ENCODE measurements at regions not wholly inside any gene's neighbourhood (a gene's known extent, or its start where the extent isn't known, plus 50 kb on each side); places are given as distances from the start of the nearest gene placed in this dataset.
A peak's percentile ranks its signal among the peaks of the same experiment; 100 is the strongest.

DNA sequence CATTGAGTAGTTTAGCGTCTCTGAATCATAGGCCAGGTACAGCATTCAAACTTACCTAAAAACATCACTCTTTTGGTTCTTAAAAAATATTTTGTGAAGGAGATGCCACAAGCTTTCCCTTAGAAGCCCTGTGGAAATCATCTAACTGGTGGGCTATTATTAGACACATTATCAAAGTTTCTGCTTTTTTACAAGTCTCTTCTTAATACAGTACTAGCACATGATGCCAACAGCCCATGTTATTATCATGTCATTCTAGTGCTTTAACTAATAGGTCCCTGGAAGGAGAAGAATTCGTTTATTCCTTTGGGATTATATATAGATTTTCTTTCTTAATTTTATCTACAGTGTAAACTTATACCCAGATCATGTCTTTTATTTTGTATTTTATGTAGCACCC lies 146.0 kb upstream of the PTPRK start:
- TF ChIP-seq, protein P1, sequence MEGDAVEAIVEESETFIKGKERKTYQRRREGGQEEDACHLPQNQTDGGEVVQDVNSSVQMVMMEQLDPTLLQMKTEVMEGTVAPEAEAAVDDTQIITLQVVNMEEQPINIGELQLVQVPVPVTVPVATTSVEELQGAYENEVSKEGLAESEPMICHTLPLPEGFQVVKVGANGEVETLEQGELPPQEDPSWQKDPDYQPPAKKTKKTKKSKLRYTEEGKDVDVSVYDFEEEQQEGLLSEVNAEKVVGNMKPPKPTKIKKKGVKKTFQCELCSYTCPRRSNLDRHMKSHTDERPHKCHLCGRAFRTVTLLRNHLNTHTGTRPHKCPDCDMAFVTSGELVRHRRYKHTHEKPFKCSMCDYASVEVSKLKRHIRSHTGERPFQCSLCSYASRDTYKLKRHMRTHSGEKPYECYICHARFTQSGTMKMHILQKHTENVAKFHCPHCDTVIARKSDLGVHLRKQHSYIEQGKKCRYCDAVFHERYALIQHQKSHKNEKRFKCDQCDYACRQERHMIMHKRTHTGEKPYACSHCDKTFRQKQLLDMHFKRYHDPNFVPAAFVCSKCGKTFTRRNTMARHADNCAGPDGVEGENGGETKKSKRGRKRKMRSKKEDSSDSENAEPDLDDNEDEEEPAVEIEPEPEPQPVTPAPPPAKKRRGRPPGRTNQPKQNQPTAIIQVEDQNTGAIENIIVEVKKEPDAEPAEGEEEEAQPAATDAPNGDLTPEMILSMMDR (IDR thresholded peaks at IDR 0.05; ENCODE audit: low read depth, low read length, missing control alignments): no peak
- in situ Hi-C loops (cut with HindIII; ENCODE audit: low sequenced_read_pairs): no loop called here
- DNase-seq (ENCODE audit: low read depth): no peak
- no peak overlapping the region for H3K4me3 ChIP-seq (ENCODE audit: low read depth, low read length)

DNA sequence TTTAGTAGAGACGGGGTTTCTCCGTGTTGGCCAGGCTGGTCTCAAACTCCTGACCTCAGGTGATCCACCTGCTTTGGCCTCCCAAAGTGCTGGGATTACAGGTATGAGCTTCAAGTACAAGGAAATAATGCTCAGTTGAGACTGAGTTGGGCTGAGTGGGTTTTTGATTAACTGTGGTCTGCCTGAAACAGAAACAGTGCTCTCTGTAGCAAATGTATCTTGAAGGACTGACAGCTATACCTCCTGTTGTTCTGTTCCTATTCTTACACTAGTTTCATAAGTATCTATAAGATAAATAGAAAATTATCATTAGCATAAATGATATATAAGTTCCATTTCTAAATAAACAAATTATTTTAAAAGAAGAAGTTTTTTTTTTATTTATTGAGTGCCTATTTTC lies 142.8 kb upstream of the PTPRK start:
- TF ChIP-seq, protein P1 (IDR thresholded peaks at IDR 0.05; ENCODE audit: low read depth, low read length, missing control alignments): no peak
- DNase-seq (ENCODE audit: low read depth): no peak
- H3K4me3 ChIP-seq (ENCODE audit: low read depth, low read length): no peak overlapping the region
- in situ Hi-C loops (cut with HindIII; ENCODE audit: low sequenced_read_pairs): no loop called here

DNA sequence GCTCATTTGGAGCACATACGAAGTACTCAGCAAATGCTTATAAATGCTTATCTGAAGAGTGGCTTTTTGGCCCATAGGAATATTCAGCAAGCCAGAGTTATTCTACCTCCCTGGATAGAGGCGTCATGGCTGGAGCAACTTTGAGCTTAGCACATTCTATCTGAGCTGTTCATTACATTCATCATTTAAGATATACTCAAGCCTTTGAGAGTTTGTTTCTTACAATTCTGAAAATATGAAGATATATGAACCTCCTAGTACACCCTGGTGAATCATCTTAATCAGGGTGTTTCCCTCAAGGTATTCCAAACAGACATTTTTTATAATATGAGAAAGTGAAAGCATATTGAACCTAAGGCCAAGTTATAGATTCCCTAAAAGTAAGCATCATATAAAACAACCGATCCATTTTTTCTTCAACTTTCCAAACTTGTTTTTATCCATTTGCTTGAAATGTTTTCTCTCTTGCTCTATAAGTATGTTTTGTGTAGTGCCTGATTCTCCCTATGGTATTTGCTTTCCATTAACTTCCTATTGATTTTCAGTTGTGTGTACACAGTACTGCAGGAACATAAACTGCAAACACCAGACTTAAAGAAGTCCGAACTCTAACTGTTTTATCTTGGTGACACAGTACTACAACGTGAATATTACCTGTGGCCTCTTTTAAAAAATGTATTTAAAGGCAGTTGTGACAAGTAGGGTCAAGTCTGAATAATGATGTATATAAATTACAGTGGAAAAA lies 139.7 kb upstream of the PTPRK start:
- TF ChIP-seq, protein P1 (IDR thresholded peaks at IDR 0.05; ENCODE audit: low read depth, low read length, missing control alignments): no peak
- H3K4me3 ChIP-seq (ENCODE audit: low read depth, low read length): no peak overlapping the region
- in situ Hi-C loops (cut with HindIII; ENCODE audit: low sequenced_read_pairs): no loop called here
- no peak for DNase-seq (ENCODE audit: low read depth)

DNA sequence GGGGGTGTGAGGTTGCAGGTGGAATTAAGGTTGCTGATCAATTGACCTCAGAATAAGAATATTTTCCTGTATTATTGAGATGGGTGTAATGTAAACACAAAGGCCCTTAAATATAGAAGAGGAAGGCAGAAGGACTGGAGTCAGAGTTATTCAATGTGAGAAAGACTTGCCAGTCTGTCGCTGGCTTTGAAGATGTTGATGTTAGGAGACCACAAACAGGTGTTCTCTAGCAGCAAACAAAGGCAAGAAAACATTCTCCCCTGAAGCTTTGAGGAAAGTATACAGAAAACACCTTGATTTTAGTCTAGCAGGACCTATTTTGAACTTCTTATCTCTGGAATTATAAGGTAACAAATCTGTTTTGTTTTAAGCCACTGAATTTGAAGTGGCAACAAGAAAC lies 138.9 kb upstream of the PTPRK start:
- in situ Hi-C loops (cut with HindIII; ENCODE audit: low sequenced_read_pairs): no loop called here
- no peak overlapping the region for H3K4me3 ChIP-seq (ENCODE audit: low read depth, low read length)
- TF ChIP-seq, protein P1 (IDR thresholded peaks at IDR 0.05; ENCODE audit: low read depth, low read length, missing control alignments): no peak
- no peak for DNase-seq (ENCODE audit: low read depth)

DNA sequence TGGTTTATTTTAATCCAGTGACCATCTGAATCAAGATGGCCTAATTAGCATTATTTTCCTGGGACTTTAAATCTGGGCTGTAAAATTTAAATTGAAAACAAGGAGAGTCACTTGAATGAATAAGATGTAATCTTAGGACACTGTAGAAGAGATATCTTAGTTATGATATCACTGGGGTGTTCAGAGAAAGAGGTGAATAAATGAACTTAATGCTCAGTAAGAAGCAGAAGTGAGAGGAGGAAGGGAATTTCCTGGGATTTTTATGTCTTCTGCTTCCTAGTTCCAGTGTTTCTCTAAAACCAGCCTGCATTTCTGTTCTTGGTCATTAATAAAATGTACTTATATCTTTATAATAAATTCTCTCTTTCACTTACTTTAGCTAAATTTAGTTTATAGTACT lies 136.8 kb upstream of the PTPRK start:
- TF ChIP-seq, protein P1 (IDR thresholded peaks at IDR 0.05; ENCODE audit: low read depth, low read length, missing control alignments): no peak
- H3K4me3 ChIP-seq (ENCODE audit: low read depth, low read length): no peak overlapping the region
- in situ Hi-C loops (cut with HindIII; ENCODE audit: low sequenced_read_pairs): no loop called here
- no peak for DNase-seq (ENCODE audit: low read depth)

DNA sequence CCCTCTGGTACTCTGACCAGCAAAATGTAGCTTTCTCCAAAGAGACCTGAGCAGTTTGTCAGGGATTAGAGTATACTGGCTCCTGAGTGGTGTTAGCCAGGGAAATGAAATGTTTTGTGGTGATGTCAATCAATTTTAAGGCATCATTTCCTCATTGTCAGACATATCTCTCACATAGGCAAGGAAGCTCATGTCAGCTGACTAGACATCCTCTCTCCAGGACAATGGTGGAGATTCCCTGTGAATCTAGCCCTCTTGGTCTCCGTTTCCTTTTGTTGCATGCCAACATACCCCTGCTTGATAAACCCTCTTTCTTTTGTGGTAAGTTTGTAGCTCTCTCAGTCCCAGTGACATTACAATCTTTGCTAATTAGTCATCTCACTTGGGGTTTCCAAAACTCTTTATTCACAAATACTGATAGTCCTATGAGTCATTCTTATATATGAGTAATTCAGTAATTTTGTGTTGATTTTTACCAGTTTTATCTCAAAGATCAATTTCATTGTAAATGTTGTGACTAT lies 135.6 kb upstream of the PTPRK start:
- DNase-seq (ENCODE audit: low read depth): peak; percentile 82
- in situ Hi-C loops (cut with HindIII; ENCODE audit: low sequenced_read_pairs): no loop called here
- no peak overlapping the region for H3K4me3 ChIP-seq (ENCODE audit: low read depth, low read length)
- TF ChIP-seq, protein P1 (IDR thresholded peaks at IDR 0.05; ENCODE audit: low read depth, low read length, missing control alignments): no peak

Data from astrocyte of the cerebellum (primary cell).